ENCODE measurements at regions not wholly inside any gene's neighbourhood (a gene's known extent, or its start where the extent isn't known, plus 50 kb on each side); places are given as distances from the start of the nearest gene placed in this dataset.

DNA sequence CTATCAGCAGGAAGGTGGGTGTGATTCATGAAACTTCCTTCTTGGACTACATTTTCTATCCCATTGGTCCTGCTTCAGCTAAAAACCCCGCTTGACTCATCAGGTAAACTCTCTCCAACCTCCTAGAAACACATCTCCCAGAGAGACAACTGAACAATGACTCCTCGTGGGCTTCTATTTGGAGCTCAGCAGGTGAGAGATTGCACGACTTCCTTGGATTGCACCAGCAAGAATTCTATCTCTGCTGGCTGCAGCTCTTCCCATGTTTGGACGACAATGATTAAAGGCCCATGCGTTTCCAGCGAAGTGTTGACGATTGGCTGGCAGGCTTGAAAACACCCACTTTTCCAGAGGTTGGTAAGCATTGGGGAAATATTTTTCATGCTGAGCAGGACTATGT lies 216.1 kb upstream of the NTM start:
- TF ChIP-seq EZH2phosphoT487 (IDR thresholded peaks at IDR 0.05; ENCODE audit: borderline replicate concordance) (no peak), EZH2 (IDR thresholded peaks at IDR 0.05) (no peak), POLR2AphosphoS5 (IDR thresholded peaks at IDR 0.05; ENCODE audit: low read depth, low read length) (no peak), RAD21 (IDR thresholded peaks at IDR 0.05; ENCODE audit: low read depth) (no peak), SRF (IDR thresholded peaks at IDR 0.05; ENCODE audit: low read depth) (no peak), ELF1 (IDR thresholded peaks at IDR 0.05; ENCODE audit: borderline replicate concordance, low read depth) (no peak), CEBPB (IDR thresholded peaks at IDR 0.05; ENCODE audit: low read depth) (no peak), POLR2A (IDR thresholded peaks at IDR 0.05; ENCODE audit: borderline replicate concordance, extremely low read depth, insufficient read depth, insufficient read length) (no peak), YY1 (IDR thresholded peaks at IDR 0.05; ENCODE audit: extremely low read depth, insufficient replicate concordance, low read depth, low read length) (no peak), EGR1 (IDR thresholded peaks at IDR 0.05; ENCODE audit: low read depth) (no peak), CBX3 (IDR thresholded peaks at IDR 0.05; ENCODE audit: low read depth) (no peak)
- TF ChIP-seq, protein P1, sequence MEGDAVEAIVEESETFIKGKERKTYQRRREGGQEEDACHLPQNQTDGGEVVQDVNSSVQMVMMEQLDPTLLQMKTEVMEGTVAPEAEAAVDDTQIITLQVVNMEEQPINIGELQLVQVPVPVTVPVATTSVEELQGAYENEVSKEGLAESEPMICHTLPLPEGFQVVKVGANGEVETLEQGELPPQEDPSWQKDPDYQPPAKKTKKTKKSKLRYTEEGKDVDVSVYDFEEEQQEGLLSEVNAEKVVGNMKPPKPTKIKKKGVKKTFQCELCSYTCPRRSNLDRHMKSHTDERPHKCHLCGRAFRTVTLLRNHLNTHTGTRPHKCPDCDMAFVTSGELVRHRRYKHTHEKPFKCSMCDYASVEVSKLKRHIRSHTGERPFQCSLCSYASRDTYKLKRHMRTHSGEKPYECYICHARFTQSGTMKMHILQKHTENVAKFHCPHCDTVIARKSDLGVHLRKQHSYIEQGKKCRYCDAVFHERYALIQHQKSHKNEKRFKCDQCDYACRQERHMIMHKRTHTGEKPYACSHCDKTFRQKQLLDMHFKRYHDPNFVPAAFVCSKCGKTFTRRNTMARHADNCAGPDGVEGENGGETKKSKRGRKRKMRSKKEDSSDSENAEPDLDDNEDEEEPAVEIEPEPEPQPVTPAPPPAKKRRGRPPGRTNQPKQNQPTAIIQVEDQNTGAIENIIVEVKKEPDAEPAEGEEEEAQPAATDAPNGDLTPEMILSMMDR (IDR thresholded peaks at IDR 0.05 in 2 of 3, conservative IDR thresholded peaks at IDR 0.05 in 1 of 3; ENCODE audit: borderline replicate concordance in 1 of 3, insufficient read depth in 1 of 3, low read depth in 2 of 3, low read length in 2 of 3) = no peak
- TF ChIP-seq, protein P2, sequence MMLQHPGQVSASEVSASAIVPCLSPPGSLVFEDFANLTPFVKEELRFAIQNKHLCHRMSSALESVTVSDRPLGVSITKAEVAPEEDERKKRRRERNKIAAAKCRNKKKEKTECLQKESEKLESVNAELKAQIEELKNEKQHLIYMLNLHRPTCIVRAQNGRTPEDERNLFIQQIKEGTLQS (IDR thresholded peaks at IDR 0.05) = no peak
- TF ChIP-seq, protein P3, sequence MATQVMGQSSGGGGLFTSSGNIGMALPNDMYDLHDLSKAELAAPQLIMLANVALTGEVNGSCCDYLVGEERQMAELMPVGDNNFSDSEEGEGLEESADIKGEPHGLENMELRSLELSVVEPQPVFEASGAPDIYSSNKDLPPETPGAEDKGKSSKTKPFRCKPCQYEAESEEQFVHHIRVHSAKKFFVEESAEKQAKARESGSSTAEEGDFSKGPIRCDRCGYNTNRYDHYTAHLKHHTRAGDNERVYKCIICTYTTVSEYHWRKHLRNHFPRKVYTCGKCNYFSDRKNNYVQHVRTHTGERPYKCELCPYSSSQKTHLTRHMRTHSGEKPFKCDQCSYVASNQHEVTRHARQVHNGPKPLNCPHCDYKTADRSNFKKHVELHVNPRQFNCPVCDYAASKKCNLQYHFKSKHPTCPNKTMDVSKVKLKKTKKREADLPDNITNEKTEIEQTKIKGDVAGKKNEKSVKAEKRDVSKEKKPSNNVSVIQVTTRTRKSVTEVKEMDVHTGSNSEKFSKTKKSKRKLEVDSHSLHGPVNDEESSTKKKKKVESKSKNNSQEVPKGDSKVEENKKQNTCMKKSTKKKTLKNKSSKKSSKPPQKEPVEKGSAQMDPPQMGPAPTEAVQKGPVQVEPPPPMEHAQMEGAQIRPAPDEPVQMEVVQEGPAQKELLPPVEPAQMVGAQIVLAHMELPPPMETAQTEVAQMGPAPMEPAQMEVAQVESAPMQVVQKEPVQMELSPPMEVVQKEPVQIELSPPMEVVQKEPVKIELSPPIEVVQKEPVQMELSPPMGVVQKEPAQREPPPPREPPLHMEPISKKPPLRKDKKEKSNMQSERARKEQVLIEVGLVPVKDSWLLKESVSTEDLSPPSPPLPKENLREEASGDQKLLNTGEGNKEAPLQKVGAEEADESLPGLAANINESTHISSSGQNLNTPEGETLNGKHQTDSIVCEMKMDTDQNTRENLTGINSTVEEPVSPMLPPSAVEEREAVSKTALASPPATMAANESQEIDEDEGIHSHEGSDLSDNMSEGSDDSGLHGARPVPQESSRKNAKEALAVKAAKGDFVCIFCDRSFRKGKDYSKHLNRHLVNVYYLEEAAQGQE (IDR thresholded peaks at IDR 0.05; ENCODE audit: low read depth) = no peak
